Cardiac fibroblast (primary cell): ENCODE measurements at regions not wholly inside any gene's neighbourhood (a gene's known extent, or its start where the extent isn't known, plus 50 kb on each side); places are given as distances from the start of the nearest gene placed in this dataset.

Experiments
- DNase-seq, 2 donors: peaks; one replicate each; pipeline versions ENCODE4 v3.0.0 to v3.0.0-alpha.2; 2010; ENCODE audit warnings: low read depth in 2 of 2
- H3K4me3 ChIP-seq, 2 donors: replicated peaks in 1 of 2; 1 replicate in 1 of 2; 2 replicates in 1 of 2; pipeline ENCODE4 v1.5.1; 2011; ENCODE audit warnings: low read depth in 2 of 2, low read length in 2 of 2, mild to moderate bottlenecking in 2 of 2, moderate library complexity in 1 of 2
- TF ChIP-seq, protein P1 (sequence below): IDR thresholded peaks from one replicate; pipeline ENCODE4 v1.5.1; 2011; ENCODE audit warnings: low read depth, mild to moderate bottlenecking, low read length, inconsistent platforms

DNA sequence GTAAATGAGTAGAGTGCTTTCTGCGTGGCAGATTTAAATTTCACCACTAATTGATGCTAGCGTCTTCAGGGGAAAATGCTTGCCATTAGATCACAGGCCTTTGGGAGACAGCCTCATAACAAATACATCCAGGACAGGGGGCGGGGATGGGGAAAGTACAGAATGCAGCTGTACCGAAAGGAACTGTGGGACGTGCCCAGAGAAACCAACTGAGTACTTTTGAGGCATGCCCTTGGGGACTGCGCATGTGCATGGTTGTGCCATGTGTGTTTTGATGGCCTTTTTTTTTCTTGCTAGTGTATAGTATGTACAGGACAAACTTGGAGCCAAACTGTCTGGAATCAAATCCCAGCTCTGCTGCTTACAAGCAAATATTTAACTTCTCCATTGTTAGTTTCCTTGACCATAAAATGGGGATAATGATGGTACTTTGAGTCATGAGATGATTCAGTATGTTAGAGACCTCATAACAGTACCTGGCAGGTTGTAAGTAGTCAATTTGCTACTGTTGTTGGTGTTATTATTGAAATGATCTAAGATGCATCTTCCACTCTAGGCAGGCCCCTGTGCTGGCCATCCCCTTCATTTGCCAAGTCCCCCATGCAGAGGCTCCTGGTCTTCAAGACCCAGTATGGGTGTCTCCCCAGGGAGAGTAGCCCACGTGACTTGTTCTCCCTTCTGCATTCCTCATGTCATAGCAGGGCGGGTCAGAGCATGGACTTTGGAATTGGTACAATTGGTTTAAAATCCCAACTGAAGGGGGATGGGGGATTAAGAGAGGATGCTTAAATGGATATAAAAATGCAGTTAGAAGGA is 68.3 kb upstream of the NPAS1 start:
- DNase-seq, result peak; percentile 37 to 91
- H3K4me3 ChIP-seq, result no peak overlapping the region
- TF ChIP-seq, protein P1, sequence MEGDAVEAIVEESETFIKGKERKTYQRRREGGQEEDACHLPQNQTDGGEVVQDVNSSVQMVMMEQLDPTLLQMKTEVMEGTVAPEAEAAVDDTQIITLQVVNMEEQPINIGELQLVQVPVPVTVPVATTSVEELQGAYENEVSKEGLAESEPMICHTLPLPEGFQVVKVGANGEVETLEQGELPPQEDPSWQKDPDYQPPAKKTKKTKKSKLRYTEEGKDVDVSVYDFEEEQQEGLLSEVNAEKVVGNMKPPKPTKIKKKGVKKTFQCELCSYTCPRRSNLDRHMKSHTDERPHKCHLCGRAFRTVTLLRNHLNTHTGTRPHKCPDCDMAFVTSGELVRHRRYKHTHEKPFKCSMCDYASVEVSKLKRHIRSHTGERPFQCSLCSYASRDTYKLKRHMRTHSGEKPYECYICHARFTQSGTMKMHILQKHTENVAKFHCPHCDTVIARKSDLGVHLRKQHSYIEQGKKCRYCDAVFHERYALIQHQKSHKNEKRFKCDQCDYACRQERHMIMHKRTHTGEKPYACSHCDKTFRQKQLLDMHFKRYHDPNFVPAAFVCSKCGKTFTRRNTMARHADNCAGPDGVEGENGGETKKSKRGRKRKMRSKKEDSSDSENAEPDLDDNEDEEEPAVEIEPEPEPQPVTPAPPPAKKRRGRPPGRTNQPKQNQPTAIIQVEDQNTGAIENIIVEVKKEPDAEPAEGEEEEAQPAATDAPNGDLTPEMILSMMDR, result no peak

DNA sequence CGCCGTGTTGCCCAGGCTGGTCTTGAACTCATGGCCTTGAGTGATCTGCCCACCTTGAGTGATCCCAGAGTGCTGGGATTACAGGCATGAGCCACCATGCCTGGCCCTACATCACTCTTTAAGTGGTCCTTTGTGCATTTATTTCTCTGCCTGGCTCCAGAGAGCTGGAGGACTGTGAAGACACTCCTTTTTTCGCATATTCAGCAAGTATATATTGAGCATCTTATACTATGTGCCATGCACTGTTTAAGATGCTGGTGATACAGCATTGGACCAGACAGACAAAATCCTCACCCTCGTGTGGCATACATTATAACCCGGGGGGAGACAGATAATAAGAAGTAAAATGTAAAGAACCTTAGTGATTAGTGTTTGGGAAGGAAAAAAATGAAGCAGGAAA is 66.8 kb upstream of the NPAS1 start:
- no peak for DNase-seq
- no peak overlapping the region for H3K4me3 ChIP-seq
- TF ChIP-seq, protein P1, result no peak

DNA sequence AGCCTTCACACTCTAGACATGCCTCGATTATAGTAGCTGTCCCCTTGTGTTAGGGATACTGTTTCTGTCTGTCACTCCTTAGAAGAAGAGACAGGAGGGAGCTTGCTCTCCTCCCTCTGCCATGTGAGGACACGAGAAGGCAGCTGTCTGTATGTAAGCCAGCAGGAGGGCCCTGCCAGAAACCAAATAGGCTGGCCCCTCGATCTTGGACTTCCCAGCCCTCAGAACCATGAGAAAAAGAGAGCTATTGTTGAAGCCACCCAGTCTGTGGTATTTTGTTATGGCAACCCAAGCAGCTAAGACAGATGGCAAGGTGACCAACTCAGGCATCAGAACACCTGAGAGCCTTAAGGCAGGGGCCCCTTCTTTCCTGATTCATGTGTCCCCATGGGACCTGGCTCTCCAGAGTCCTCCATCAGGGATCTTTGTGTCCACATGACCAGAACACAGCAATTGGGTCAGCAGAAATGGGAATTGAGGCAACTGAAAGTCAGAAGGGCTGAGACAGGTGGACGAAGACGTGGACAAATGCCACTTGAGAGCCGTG is 65.6 kb upstream of the NPAS1 start:
- H3K4me3 ChIP-seq, result no peak overlapping the region
- TF ChIP-seq, protein P1, result no peak
- DNase-seq, result no peak

DNA sequence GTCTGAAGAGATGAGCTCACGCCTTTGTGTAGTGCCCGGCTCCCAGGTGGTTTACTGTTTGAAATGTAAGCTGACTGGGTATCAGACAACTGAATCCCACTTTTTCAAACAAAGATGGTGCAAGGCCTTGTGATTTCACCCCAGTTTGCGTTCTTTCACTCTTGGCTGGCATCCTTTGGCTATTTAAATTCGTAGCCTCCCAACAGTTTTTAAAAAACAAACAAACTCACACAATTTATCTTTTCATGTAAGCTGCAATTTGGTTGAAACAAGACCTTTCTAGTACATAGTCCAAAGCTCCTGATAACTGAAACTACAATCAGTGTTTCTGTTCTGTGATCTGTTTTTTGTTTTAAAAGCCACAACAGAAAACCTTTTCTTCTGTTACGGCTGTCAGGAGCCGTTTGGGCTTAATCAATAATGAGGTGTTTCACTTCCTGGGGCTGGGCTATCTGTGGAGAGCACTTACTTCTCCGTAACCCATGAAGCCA is 65.1 kb upstream of the NPAS1 start:
- no peak overlapping the region for H3K4me3 ChIP-seq
- no peak for DNase-seq
- TF ChIP-seq, protein P1, result no peak

DNA sequence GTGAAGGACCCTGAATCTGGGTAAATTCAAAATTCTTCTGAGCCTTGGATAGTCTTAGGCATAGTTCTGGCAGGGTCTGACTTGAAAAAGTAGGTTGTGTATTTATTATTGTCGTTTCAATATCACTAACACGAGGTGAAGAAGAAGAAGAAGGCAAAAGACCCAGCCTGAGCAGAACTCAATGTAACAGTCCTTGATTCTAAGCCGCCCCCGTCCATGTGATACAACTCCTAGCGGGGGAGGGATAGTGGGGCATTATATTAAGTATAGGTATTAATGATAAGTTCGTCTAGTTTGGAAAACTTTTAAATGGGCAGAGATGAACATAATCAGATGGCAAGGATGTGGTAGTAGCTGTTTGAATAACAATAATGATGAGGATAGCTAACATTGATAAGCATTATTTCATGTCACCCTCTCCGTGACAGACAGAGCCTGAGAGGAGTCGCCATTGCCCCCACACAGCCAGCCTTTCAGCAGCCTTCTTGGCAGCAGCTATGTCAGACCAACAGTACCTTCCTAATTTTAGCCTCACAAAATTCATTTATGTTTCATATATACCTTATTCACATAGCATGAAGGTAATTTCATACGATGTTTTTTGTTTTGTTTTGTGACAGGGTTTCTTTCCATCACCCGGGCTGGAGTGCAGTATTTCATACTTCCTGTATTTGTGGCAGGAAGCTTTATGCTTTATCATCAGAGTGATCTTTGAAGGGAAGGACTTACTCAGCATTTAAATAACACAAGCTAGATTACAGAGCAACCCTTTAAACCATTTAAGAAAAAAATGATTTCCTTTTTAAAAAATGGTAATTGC is 64.4 kb upstream of the NPAS1 start:
- no peak overlapping the region for H3K4me3 ChIP-seq
- peak; percentile 55 to 59 for DNase-seq

DNA sequence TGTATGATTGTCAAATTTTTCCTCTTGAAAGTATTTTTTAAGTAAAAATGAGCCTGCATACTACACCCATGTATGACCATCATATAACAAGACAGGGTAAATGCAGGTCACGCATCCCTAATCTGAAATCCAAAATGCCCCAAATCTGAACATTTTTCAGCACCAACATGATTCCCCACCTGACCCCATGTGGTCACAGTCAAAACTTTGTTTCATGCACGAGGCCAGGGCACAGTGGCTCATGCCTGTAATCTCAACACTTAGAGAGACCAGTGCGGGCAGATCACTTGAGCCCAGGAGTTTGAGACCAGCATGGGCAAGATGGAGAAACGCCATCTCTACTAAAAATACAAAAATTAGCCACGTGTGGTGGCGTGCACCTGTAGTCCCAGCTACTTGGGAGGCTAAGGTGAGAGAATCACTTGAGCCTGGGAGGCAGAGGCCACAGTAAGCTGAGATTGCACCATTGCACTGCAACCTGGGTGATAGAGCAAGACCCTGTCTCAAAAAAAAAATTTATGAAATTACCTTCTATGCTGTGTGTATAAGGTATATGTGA is 63.7 kb upstream of the NPAS1 start:
- no peak overlapping the region for H3K4me3 ChIP-seq
- TF ChIP-seq, protein P1, result no peak
- DNase-seq, result no peak

More for the DNA sequence above, 64.4 kb upstream of the NPAS1 start:
- TF ChIP-seq, protein P1, result no peak
